Spinal cord (tissue), 9 donors: ENCODE measurements at regions not wholly inside any gene's neighbourhood (a gene's known extent, or its start where the extent isn't known, plus 50 kb on each side); places are given as distances from the start of the nearest gene placed in this dataset.
A peak's percentile ranks its signal among the peaks of the same experiment; 100 is the strongest.

Experiments
- DNase-seq, 6 donors: peaks; one replicate each; pipeline versions ENCODE4 v3.0.0 to v3.0.0-alpha.2; 2013 to 2015; ENCODE audit warnings: low spot score in 6 of 6, low read depth in 4 of 6
- H3K27ac ChIP-seq: one replicate; pipeline ENCODE4 v1.5.1; 2013; ENCODE audit warnings: low read depth, low read length, control low read depth
- H3K27me3 ChIP-seq: one replicate; pipeline ENCODE4 v1.6.1; 2013; ENCODE audit warnings: low read length; ENCODE audit not compliant: control insufficient read depth, insufficient read depth
- H3K36me3 ChIP-seq: one replicate; pipeline ENCODE4 v1.6.1; 2013; ENCODE audit warnings: low read length; ENCODE audit not compliant: control insufficient read depth, insufficient read depth
- H3K4me1 ChIP-seq: one replicate; pipeline ENCODE4 v1.6.1; 2013; ENCODE audit warnings: low read length; ENCODE audit not compliant: control insufficient read depth, insufficient read depth
- H3K4me3 ChIP-seq: one replicate; pipeline ENCODE4 v1.5.1; 2013; ENCODE audit warnings: low read depth, low read length, control low read depth
- H3K9me3 ChIP-seq: one replicate; pipeline ENCODE4 v1.6.1; 2013; ENCODE audit warnings: low read length; ENCODE audit not compliant: control insufficient read depth, insufficient read depth
- WGBS: methylation state at CpG from one replicate; pipeline ENCODE4 v1.1.5; 2013; ENCODE audit warnings: missing lambda C conversion rate; ENCODE audit not compliant: insufficient coverage; 5-methylcytosine and 5-hydroxymethylcytosine counted together
- donor health status: healthy.

- H3K4me3 ChIP-seq: no peak overlapping the region
- no peak overlapping the region for H3K27ac ChIP-seq
- H3K27me3 ChIP-seq: no peaks in the 10 kb centered on the region
- H3K36me3 ChIP-seq: no peaks in the 10 kb centered on the region
- H3K4me1 ChIP-seq: no peaks in the 10 kb centered on the region
- no peaks in the 10 kb centered on the region for H3K9me3 ChIP-seq
- DNase-seq: peak in 1 of 6 donors; percentile 71
- WGBS: 80% methylated on average over 2 of the region's 7 CpGs
Observed at GRCh38 chr7:32163141-32163806, 93.1 kb upstream of the PDE1C start.

- Histone ChIP-seq H3K4me1 (no peaks in the 10 kb centered on the region), H3K27ac (no peak overlapping the region), H3K4me3 (no peak overlapping the region), H3K9me3 (no peaks in the 10 kb centered on the region), H3K27me3 (no peaks in the 10 kb centered on the region), H3K36me3 (no peaks in the 10 kb centered on the region)
- DNase-seq: no peak
- 50% methylated on average over 1 of the region's 2 CpGs for WGBS
Observed at GRCh38 chr7:32161708-32162107, 91.5 kb upstream of the PDE1C start.

DNA sequence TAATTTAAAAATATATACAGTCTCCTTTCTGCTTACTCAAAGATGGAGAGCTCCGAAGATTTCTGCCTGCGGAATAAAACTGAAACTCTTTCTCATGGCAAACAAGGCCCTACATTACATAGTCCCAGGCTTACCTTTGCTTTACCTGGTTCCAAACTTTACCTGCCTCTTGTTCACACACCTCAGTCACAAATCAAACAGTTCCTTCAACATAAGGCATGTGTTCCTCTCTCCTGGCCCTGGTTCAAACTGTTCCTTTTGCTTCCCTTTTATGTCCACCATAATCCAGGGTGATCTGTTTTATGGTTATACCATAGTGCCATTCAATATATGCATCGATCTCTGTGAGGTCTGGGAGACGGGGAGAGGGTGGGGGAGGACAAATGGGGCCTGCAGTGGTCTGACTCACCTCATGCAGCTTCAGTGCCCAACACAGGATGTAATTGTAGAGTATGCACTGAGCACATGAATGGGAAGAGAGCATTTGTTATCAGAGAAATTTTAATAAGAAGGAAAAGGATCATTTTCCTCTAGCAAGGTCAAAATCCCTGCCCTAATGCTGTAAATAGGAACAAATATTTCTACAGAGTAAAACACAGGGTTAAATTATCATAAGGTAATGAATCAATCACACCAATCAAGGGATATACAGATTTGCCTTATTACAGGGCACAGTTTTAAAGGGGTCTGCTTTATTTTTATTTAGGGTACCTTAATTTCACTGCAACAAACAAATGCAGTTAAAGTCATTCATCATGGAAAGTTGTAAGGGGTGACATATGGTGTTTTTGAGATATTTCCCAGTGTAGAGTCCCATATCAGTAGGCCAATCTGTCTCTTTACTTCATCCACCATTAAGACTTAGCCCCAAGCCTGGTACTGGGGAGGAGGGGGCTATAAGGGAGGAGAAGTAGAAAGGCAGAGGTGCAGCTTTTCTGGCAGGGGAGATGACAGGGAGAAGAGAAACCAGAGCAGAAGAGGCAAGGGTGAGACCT is 88.8 kb upstream of the PDE1C start:
- Histone ChIP-seq H3K36me3 (no peaks in the 10 kb centered on the region), H3K27me3 (no peaks in the 10 kb centered on the region), H3K27ac (no peak overlapping the region), H3K4me1 (no peaks in the 10 kb centered on the region), H3K9me3 (no peaks in the 10 kb centered on the region), H3K4me3 (no peak overlapping the region)
- 88% methylated on average over 4 of the region's 4 CpGs for WGBS
- DNase-seq: peak in 1 of 6 donors; percentile 38

DNA sequence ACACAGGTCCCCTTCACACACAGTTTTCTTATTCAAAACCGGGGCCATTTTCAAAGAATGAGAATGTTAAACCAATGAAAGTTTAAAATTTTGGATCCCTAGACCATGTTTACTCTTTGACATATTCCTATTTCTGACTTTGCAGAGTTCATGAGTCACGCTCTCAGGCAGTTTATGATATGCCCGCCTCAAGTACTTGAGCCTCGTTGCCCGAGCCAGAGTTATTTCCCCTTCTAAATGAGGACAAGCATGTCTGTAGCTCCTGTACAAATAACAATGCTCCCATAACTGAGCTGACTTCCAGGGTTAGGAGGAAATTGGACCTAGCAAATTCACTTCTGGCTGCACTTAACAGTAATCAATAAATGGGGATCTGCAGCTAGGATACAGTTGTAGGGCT is 87.9 kb upstream of the PDE1C start:
- 100% methylated on average over 1 of the region's 5 CpGs for WGBS
- H3K4me3 ChIP-seq: no peak overlapping the region
- no peaks in the 10 kb centered on the region for H3K4me1 ChIP-seq
- DNase-seq: no peak
- no peak overlapping the region for H3K27ac ChIP-seq
- H3K36me3 ChIP-seq: no peaks in the 10 kb centered on the region
- no peaks in the 10 kb centered on the region for H3K9me3 ChIP-seq
- no peaks in the 10 kb centered on the region for H3K27me3 ChIP-seq

GRCh38 chr7:32155712-32156111 is 85.5 kb upstream of the PDE1C start:
- 77% methylated on average over 2 of the region's 2 CpGs for WGBS
- DNase-seq: no peak
- H3K4me3 ChIP-seq: no peak overlapping the region
- no peak overlapping the region for H3K27ac ChIP-seq
- H3K27me3 ChIP-seq: no peaks in the 10 kb centered on the region
- H3K9me3 ChIP-seq: no peaks in the 10 kb centered on the region
- H3K36me3 ChIP-seq: no peaks in the 10 kb centered on the region
- no peaks in the 10 kb centered on the region for H3K4me1 ChIP-seq

- Histone ChIP-seq H3K27me3 (no peaks in the 10 kb centered on the region), H3K4me3 (no peak overlapping the region), H3K9me3 (no peaks in the 10 kb centered on the region), H3K27ac (no peak overlapping the region), H3K36me3 (no peaks in the 10 kb centered on the region), H3K4me1 (no peaks in the 10 kb centered on the region)
- WGBS: 83% methylated on average over 2 of the region's 3 CpGs
- DNase-seq: peak in 1 of 6 donors; percentile 40
Observed at GRCh38 chr7:32154797-32155196, 84.6 kb upstream of the PDE1C start.

DNA sequence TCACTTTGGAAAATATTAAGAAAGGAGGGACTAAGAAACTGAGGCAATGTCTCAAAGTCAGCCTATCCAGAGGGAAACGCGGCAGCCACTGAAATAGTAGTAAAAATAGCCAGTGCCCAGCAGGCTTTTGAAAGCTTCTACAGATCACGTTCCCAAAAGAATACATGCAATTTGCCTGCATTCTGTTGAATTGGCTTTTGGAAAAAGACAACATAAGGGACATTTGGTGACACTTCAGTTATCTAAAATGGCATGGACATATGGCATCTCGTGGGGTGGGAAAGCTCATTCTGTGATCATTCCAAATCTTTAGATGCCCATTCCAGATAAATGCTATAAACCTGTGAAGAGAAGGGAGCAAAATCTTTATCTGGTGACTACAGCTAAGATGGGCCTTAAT is 82.8 kb upstream of the PDE1C start:
- H3K27ac ChIP-seq: no peak overlapping the region
- H3K9me3 ChIP-seq: no peaks in the 10 kb centered on the region
- no peaks in the 10 kb centered on the region for H3K4me1 ChIP-seq
- H3K36me3 ChIP-seq: no peaks in the 10 kb centered on the region
- no peak overlapping the region for H3K4me3 ChIP-seq
- peak in 2 of 6 donors; percentile 29 to 72 for DNase-seq
- no peaks in the 10 kb centered on the region for H3K27me3 ChIP-seq
- 96% methylated on average over 3 of the region's 4 CpGs for WGBS

GRCh38 chr7:32152576-32152975 is 82.4 kb upstream of the PDE1C start:
- no peaks in the 10 kb centered on the region for H3K4me1 ChIP-seq
- no peaks in the 10 kb centered on the region for H3K9me3 ChIP-seq
- no peaks in the 10 kb centered on the region for H3K27me3 ChIP-seq
- no CpG with 5 or more reads among the region's 3 CpGs for WGBS
- H3K4me3 ChIP-seq: no peak overlapping the region
- no peak overlapping the region for H3K27ac ChIP-seq
- DNase-seq: no peak
- H3K36me3 ChIP-seq: no peaks in the 10 kb centered on the region

GRCh38 chr7:32150589-32150988 is 80.4 kb upstream of the PDE1C start:
- no peaks in the 10 kb centered on the region for H3K27me3 ChIP-seq
- no peak overlapping the region for H3K27ac ChIP-seq
- DNase-seq: no peak
- no peaks in the 10 kb centered on the region for H3K9me3 ChIP-seq
- no peaks in the 10 kb centered on the region for H3K4me1 ChIP-seq
- H3K4me3 ChIP-seq: no peak overlapping the region
- 20% methylated on average over 1 of the region's 2 CpGs for WGBS
- no peaks in the 10 kb centered on the region for H3K36me3 ChIP-seq
